Neural cell (in vitro differentiated cells): ENCODE measurements at regions not wholly inside any gene's neighbourhood (a gene's known extent, or its start where the extent isn't known, plus 50 kb on each side); places are given as distances from the start of the nearest gene placed in this dataset.

ENCODE experiments used
- CTCF ChIP-seq: fragments of 450-650 bp; IDR thresholded peaks from 2 replicates; pipeline ENCODE4 v1.5.1; 2014; ENCODE audit warnings: antibody characterized with exemption, mild to moderate bottlenecking, moderate library complexity; ENCODE audit not compliant: poor library complexity, severe bottlenecking
- EP300 ChIP-seq: fragments of 450-650 bp; conservative IDR thresholded peaks from 2 replicates; pipeline ENCODE4 v1.6.1; 2014; ENCODE audit warnings: antibody characterized with exemption, mild to moderate bottlenecking, moderate library complexity; ENCODE audit not compliant: poor library complexity, severe bottlenecking
- REST ChIP-seq: IDR thresholded peaks from 2 replicates; pipeline ENCODE4 v1.6.1; 2012; ENCODE audit warnings: borderline replicate concordance

- TF ChIP-seq CTCF (no peak), REST (no peak), EP300 (no peak)
Observed at GRCh38 chr4:14234307-14234706, 606.8 kb upstream of the BOD1L1 start.
